Nephron progenitor cell (in vitro differentiated cells): ENCODE measurements at regions not wholly inside any gene's neighbourhood (a gene's known extent, or its start where the extent isn't known, plus 50 kb on each side); places are given as distances from the start of the nearest gene placed in this dataset.

Experiments used
- DNase-seq: peaks from one replicate; pipeline ENCODE4 v3.0.0; 2021
- H3K27ac Mint-ChIP-seq: 2 replicates; pipeline ENCODE4 v1.8.0; 2021; ENCODE audit warnings: mild to moderate bottlenecking, moderate library complexity, mixed read lengths
- H3K27me3 Mint-ChIP-seq: 2 replicates; pipeline ENCODE4 v1.8.0; 2021; ENCODE audit warnings: mild to moderate bottlenecking, low read depth, mixed read lengths; ENCODE audit not compliant: poor library complexity
- H3K36me3 Mint-ChIP-seq: 2 replicates; pipeline ENCODE4 v1.8.0; 2021; ENCODE audit warnings: low read depth, mixed read lengths
- H3K4me1 Mint-ChIP-seq: 2 replicates; pipeline ENCODE4 v1.8.0; 2021; ENCODE audit warnings: mixed read lengths
- H3K4me3 Mint-ChIP-seq: 2 replicates; pipeline ENCODE4 v1.8.0; 2021; ENCODE audit warnings: mild to moderate bottlenecking, moderate library complexity, mixed read lengths
- H3K9me3 Mint-ChIP-seq: 2 replicates; pipeline ENCODE4 v1.8.0; 2021; ENCODE audit warnings: mild to moderate bottlenecking, moderate library complexity, mixed read lengths
- CTCF ChIP-seq: fragments of 200-600 bp; sonication (generic); IDR thresholded peaks from 2 replicates; pipeline ENCODE4 v1.5.0; 2021; ENCODE audit warnings: antibody characterized with exemption

GRCh38 chr3:78129707-78130106, 1089.8 kb downstream of the ROBO2 start:
- H3K36me3 Mint-ChIP-seq = no peaks in the 10 kb centered on the region
- DNase-seq = no peak
- H3K27me3 Mint-ChIP-seq = no peaks in the 10 kb centered on the region
- no peaks in the 10 kb centered on the region for H3K4me1 Mint-ChIP-seq
- H3K9me3 Mint-ChIP-seq = peaks cover 3% of the 10 kb centered on the region
- no peak overlapping the region for H3K27ac Mint-ChIP-seq
- no peak for TF ChIP-seq CTCF
- no peak overlapping the region for H3K4me3 Mint-ChIP-seq

GRCh38 chr3:78130741-78131290, 1090.9 kb downstream of the ROBO2 start:
- Mint-ChIP-seq H3K9me3 (peaks cover 3% of the 10 kb centered on the region), H3K4me1 (no peaks in the 10 kb centered on the region), H3K4me3 (no peak overlapping the region), H3K27me3 (no peaks in the 10 kb centered on the region), H3K36me3 (no peaks in the 10 kb centered on the region), H3K27ac (no peak overlapping the region)
- no peak for DNase-seq
- TF ChIP-seq CTCF = no peak

- H3K9me3 Mint-ChIP-seq = no peaks in the 10 kb centered on the region
- no peak for TF ChIP-seq CTCF
These were observed 1094.6 kb downstream of the ROBO2 start for GRCh38 chr3:78134496-78134895.

GRCh38 chr3:78139166-78139565, 1099.3 kb downstream of the ROBO2 start:
- Mint-ChIP-seq H3K9me3 (no peaks in the 10 kb centered on the region), H3K36me3 (no peaks in the 10 kb centered on the region), H3K27me3 (no peaks in the 10 kb centered on the region), H3K4me3 (no peak overlapping the region), H3K4me1 (no peaks in the 10 kb centered on the region), H3K27ac (no peak overlapping the region)
- TF ChIP-seq CTCF = no peak
- no peak for DNase-seq

More at GRCh38 chr3:78134496-78134895, 1094.6 kb downstream of the ROBO2 start:
- Mint-ChIP-seq H3K27ac (no peak overlapping the region), H3K27me3 (no peaks in the 10 kb centered on the region), H3K4me1 (no peaks in the 10 kb centered on the region), H3K36me3 (no peaks in the 10 kb centered on the region), H3K4me3 (no peak overlapping the region)
- no peak for DNase-seq

- Mint-ChIP-seq H3K4me3 (no peak overlapping the region), H3K27me3 (no peaks in the 10 kb centered on the region), H3K27ac (no peak overlapping the region), H3K36me3 (no peaks in the 10 kb centered on the region), H3K4me1 (no peaks in the 10 kb centered on the region), H3K9me3 (no peaks in the 10 kb centered on the region)
- no peak for TF ChIP-seq CTCF
- no peak for DNase-seq
These were observed 1100.4 kb downstream of the ROBO2 start for GRCh38 chr3:78140274-78140673.

GRCh38 chr3:78140866-78141265, 1101.0 kb downstream of the ROBO2 start:
- Mint-ChIP-seq H3K9me3 (no peaks in the 10 kb centered on the region), H3K36me3 (no peaks in the 10 kb centered on the region), H3K27me3 (no peaks in the 10 kb centered on the region), H3K4me1 (no peaks in the 10 kb centered on the region), H3K4me3 (no peak overlapping the region), H3K27ac (no peak overlapping the region)
- no peak for DNase-seq
- TF ChIP-seq CTCF = no peak
